ENCODE measurements at regions not wholly inside any gene's neighbourhood (a gene's known extent, or its start where the extent isn't known, plus 50 kb on each side); places are given as distances from the start of the nearest gene placed in this dataset.

DNA sequence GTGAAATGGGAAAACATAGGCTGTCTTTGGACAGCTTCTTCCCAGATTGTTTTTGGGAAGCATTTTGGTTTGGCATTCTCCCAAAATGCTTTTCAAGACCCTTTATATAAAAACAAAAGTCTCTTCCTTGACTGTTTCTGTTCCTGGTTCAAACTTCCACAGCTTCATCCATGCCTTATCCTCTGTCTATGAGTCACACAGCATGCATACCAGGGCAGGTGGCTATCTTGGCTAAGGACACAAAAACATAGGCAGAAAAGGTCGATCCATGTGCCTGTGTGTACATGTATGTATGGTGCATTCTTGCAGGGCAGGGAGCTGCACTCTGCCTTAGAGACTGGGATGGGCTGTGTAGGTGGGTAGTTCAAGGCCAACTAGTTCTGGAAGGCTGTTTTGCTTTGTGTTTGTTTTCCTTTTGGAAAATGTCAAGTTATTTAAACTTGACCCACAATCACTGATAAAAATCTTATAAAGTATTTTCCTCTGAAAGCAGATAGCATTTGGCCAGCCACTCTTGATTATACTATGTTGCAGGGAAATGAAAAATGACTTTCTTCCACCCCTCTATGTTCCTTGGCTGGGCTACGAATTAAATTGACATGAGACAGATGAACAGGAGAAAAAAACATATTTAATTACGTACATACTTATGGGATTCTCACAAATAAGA lies 437.0 kb downstream of the SIPA1L2 start:
- TF ChIP-seq TAF1 (IDR thresholded peaks at IDR 0.05; ENCODE audit: low read depth, low read length) (no peak), YY1 (IDR thresholded peaks at IDR 0.05; ENCODE audit: low read depth, low read length) (no peak), SUZ12 (IDR thresholded peaks at IDR 0.05; ENCODE audit: low read length) (no peak), BRCA1 (IDR thresholded peaks at IDR 0.05; ENCODE audit: low read depth, low read length) (no peak)
- TF ChIP-seq, protein P1, sequence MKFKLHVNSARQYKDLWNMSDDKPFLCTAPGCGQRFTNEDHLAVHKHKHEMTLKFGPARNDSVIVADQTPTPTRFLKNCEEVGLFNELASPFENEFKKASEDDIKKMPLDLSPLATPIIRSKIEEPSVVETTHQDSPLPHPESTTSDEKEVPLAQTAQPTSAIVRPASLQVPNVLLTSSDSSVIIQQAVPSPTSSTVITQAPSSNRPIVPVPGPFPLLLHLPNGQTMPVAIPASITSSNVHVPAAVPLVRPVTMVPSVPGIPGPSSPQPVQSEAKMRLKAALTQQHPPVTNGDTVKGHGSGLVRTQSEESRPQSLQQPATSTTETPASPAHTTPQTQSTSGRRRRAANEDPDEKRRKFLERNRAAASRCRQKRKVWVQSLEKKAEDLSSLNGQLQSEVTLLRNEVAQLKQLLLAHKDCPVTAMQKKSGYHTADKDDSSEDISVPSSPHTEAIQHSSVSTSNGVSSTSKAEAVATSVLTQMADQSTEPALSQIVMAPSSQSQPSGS (IDR thresholded peaks at IDR 0.05; ENCODE audit: low read length) = no peak

All from H1 (cell line).